ENCODE measurements at regions not wholly inside any gene's neighbourhood (a gene's known extent, or its start where the extent isn't known, plus 50 kb on each side); places are given as distances from the start of the nearest gene placed in this dataset.

- TF ChIP-seq SIN3A (IDR thresholded peaks at IDR 0.05; ENCODE audit: borderline replicate concordance, insufficient read depth, low read length), result no peak
- no peak for TF ChIP-seq TAF1 (IDR thresholded peaks at IDR 0.05; ENCODE audit: borderline replicate concordance, insufficient read depth, low read length)
- TF ChIP-seq REST (IDR thresholded peaks at IDR 0.05; ENCODE audit: insufficient read depth in 1 of 2, low read depth in 2 of 2, low read length in 2 of 2), result no peak
- TF ChIP-seq FOXP2 (optimal IDR thresholded peaks at IDR 0.05; ENCODE audit: borderline replicate concordance, extremely low read depth, extremely low read length, insufficient read depth), result no peak
- TF ChIP-seq POLR2AphosphoS5 (IDR thresholded peaks at IDR 0.05; ENCODE audit: low read depth, low read length), result no peak
These were observed 192.5 kb upstream of the RORB start for GRCh38 chr9:74304598-74304997.

- TF ChIP-seq REST (IDR thresholded peaks at IDR 0.05; ENCODE audit: insufficient read depth in 1 of 2, low read depth in 2 of 2, low read length in 2 of 2) (no peak), POLR2AphosphoS5 (IDR thresholded peaks at IDR 0.05; ENCODE audit: low read depth, low read length) (no peak), TAF1 (IDR thresholded peaks at IDR 0.05; ENCODE audit: borderline replicate concordance, insufficient read depth, low read length) (no peak), FOXP2 (optimal IDR thresholded peaks at IDR 0.05; ENCODE audit: borderline replicate concordance, extremely low read depth, extremely low read length, insufficient read depth) (no peak), SIN3A (IDR thresholded peaks at IDR 0.05; ENCODE audit: borderline replicate concordance, insufficient read depth, low read length) (no peak)
These were observed 187.5 kb upstream of the RORB start for GRCh38 chr9:74309654-74310053.

- no peak for TF ChIP-seq POLR2AphosphoS5 (IDR thresholded peaks at IDR 0.05; ENCODE audit: low read depth, low read length)
- TF ChIP-seq SIN3A (IDR thresholded peaks at IDR 0.05; ENCODE audit: borderline replicate concordance, insufficient read depth, low read length), result no peak
- no peak for TF ChIP-seq TAF1 (IDR thresholded peaks at IDR 0.05; ENCODE audit: borderline replicate concordance, insufficient read depth, low read length)
- no peak for TF ChIP-seq REST (IDR thresholded peaks at IDR 0.05; ENCODE audit: insufficient read depth in 1 of 2, low read depth in 2 of 2, low read length in 2 of 2)
- TF ChIP-seq FOXP2 (optimal IDR thresholded peaks at IDR 0.05; ENCODE audit: borderline replicate concordance, extremely low read depth, extremely low read length, insufficient read depth), result no peak
These were observed 179.9 kb upstream of the RORB start for GRCh38 chr9:74317235-74317634.

- TF ChIP-seq POLR2AphosphoS5 (IDR thresholded peaks at IDR 0.05; ENCODE audit: low read depth, low read length), result no peak
- no peak for TF ChIP-seq REST (IDR thresholded peaks at IDR 0.05; ENCODE audit: insufficient read depth in 1 of 2, low read depth in 2 of 2, low read length in 2 of 2)
- TF ChIP-seq FOXP2 (optimal IDR thresholded peaks at IDR 0.05; ENCODE audit: borderline replicate concordance, extremely low read depth, extremely low read length, insufficient read depth), result no peak
- no peak for TF ChIP-seq SIN3A (IDR thresholded peaks at IDR 0.05; ENCODE audit: borderline replicate concordance, insufficient read depth, low read length)
- no peak for TF ChIP-seq TAF1 (IDR thresholded peaks at IDR 0.05; ENCODE audit: borderline replicate concordance, insufficient read depth, low read length)
These were observed 175.7 kb upstream of the RORB start for GRCh38 chr9:74321396-74321795.

Data from PFSK-1 (cell line).